ENCODE measurements at regions not wholly inside any gene's neighbourhood (a gene's known extent, or its start where the extent isn't known, plus 50 kb on each side); places are given as distances from the start of the nearest gene placed in this dataset.

DNA sequence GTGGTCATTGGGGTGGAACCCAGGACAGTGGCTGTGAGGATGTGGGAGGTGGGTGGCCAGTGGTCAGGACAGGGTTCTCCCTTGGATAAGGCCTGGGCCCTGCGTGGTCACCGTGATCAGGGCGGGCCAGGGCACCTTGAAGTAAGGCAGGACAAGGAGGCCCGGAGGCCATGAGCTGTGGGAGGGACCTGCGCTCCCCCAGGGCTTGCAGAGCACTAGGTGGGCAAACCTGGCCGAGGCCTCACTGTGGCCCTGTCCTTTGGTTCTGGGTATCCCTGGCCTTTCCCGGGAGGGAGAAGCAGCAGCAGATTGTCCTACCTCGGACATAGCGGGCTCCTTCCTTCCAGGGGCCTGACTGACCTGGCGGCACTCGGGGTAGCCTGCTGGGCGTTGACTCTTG, 144.8 kb upstream of the RET start:
- TF ChIP-seq, protein P1, sequence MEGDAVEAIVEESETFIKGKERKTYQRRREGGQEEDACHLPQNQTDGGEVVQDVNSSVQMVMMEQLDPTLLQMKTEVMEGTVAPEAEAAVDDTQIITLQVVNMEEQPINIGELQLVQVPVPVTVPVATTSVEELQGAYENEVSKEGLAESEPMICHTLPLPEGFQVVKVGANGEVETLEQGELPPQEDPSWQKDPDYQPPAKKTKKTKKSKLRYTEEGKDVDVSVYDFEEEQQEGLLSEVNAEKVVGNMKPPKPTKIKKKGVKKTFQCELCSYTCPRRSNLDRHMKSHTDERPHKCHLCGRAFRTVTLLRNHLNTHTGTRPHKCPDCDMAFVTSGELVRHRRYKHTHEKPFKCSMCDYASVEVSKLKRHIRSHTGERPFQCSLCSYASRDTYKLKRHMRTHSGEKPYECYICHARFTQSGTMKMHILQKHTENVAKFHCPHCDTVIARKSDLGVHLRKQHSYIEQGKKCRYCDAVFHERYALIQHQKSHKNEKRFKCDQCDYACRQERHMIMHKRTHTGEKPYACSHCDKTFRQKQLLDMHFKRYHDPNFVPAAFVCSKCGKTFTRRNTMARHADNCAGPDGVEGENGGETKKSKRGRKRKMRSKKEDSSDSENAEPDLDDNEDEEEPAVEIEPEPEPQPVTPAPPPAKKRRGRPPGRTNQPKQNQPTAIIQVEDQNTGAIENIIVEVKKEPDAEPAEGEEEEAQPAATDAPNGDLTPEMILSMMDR (IDR thresholded peaks at IDR 0.05) = no peak
- no peak for TF ChIP-seq ZFX (IDR thresholded peaks at IDR 0.05; ENCODE audit: borderline replicate concordance)
